ENCODE measurements at regions not wholly inside any gene's neighbourhood (a gene's known extent, or its start where the extent isn't known, plus 50 kb on each side); places are given as distances from the start of the nearest gene placed in this dataset.

- DNase-seq (ENCODE audit: low read depth in 2 of 2), result no peak
Measured at GRCh38 chr16:66146798-66147197, 219.7 kb upstream of the CDH5 start.

DNA sequence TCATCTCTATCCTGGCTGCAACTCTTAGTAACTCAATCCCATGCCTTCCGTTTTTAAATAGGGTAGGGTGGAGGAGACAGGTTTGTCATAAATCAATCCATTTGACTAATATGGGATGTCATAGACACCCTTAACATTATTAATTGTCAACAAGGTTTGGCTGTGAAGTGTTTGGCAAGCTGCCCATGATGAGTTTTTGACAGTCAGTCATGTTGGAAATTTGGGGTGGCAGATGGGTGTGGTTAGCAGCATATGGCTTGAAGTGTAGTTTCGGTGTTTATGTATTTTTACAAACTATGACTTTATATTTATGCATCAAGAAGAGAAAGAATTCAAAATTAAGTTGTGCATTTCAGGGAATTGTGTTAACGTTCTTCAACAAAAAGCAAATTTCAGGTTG lies 221.8 kb upstream of the CDH5 start:
- no peak for DNase-seq (ENCODE audit: low read depth in 2 of 2)

GRCh38 chr16:66143415-66143814 lies 223.1 kb upstream of the CDH5 start:
- DNase-seq (ENCODE audit: low read depth in 2 of 2), result no peak

DNA sequence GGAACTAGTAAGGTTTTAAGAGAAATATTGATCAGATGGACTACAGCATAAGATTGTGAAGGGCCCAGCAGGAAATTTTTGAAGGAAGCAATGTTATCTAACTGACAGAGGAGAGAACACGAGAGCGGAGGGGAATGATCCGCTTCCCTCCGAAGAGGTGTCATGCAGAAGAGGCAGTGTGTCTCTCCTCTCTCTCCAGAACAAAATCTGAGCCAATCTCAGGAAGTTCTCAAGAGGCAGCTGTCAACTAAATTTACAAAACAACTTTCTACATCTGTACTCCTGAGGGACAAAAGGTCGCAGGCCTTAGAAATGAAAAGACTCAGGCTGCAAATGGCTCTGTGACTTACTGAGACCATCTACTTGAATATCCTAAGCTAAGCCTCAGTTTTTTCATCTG lies 224.6 kb upstream of the CDH5 start:
- DNase-seq (ENCODE audit: low read depth in 2 of 2), result no peak

- no peak for DNase-seq (ENCODE audit: low read depth in 2 of 2)
Measured at GRCh38 chr16:66137853-66138252, 228.6 kb upstream of the CDH5 start.

GRCh38 chr16:66136841-66137240 lies 229.7 kb upstream of the CDH5 start:
- no peak for DNase-seq (ENCODE audit: low read depth in 2 of 2)

DNA sequence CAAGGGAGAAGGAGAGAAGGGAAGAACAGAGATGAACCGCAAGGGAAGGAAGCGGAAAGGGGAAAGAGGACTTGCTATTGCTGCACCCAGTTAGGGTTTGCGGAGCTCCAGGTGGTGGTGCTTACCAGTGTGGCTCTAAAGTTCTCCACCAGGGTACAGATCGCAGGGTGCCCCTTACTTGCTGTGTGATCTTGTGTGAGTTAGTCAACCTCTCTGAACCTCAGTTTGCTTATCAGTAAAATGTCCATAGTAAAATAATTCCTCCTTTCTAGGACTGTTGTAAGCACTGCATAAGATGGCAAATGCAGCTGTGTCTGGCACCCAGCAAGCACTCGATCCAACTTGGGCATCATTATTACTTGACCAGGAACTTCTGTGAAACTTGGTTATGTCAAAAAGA lies 230.7 kb upstream of the CDH5 start:
- DNase-seq (ENCODE audit: low read depth in 2 of 2), result no peak

DNA sequence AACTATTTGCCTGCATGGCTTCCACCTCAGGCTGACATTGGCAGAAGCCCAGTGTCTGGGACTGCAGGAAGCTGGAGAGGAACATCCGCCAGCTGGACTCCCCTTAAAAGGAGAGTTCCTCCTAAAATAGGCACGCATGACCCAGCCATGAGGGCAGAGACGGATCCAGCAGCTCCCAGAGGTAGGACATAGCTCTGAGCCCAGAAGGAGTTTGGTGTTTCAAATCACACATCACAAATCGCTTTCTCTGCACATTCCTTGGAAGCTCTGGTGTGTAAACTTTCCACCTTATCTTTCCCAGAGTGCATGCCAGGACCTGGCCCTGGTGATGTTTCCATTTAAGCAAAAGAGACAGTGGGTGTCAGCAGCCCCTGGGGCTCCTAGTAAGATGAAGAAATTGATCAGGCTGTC lies 231.1 kb upstream of the CDH5 start:
- DNase-seq (ENCODE audit: low read depth in 2 of 2), result no peak

GRCh38 chr16:66134875-66135274 lies 231.6 kb upstream of the CDH5 start:
- no peak for DNase-seq (ENCODE audit: low read depth in 2 of 2)

- no peak for DNase-seq (ENCODE audit: low read depth in 2 of 2)
Measured at GRCh38 chr16:66133643-66134338, 232.7 kb upstream of the CDH5 start.

- no peak for DNase-seq (ENCODE audit: low read depth in 2 of 2)
Measured at GRCh38 chr16:66131895-66132294, 234.6 kb upstream of the CDH5 start.

DNA sequence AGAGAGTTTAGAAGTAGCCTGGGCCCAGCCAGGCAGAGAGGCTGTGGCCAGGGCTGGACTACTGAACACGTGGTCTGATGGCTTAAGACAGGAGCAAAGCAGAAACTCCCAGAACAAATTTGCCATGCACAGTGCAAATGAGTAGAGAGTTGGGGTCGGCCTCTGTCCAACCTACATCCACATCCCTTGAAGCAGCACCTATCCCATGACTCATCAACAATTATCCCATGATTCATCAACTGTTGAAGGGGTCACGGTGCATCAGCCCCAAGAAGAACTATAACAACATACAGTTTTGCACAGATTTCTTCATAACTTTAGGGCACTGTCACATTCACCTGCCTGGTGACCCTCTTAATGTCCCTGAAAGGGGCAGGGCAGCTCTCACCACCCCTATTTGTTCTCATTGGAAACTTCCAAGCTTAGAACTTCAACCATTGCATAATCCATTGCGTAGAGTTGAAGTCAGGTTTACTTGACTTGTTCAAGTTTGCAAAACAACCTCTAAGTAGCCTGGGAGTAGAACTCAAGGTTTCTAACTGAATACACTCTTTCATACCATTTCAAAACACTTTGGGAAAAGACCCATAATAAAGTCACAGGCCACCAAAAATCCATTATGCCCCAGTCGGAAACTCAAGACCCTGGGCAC lies 235.2 kb upstream of the CDH5 start:
- no peak for DNase-seq (ENCODE audit: low read depth in 2 of 2)

GRCh38 chr16:66130296-66130905 lies 236.1 kb upstream of the CDH5 start:
- DNase-seq (ENCODE audit: low read depth in 2 of 2), result no peak

GRCh38 chr16:66129196-66129595 lies 237.3 kb upstream of the CDH5 start:
- no peak for DNase-seq (ENCODE audit: low read depth in 2 of 2)

DNA sequence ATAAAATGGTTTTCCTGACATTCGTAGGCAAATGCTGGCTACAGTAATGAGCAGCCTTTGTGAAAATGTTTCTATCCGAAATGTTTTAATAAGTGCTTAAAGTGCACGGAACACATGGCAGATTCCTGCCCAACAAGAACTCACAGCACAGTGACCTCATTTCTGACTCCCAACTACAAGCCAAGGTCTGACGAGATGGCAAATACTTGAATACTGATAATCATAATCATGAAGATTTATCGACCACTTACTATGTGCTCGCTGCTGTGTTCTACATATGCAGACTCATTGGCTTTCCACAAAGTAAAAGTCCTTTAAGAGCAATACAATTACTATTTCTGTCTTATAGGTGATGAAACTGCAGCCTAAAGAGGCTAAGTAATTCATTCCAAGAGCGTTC lies 238.1 kb upstream of the CDH5 start:
- DNase-seq (ENCODE audit: low read depth in 2 of 2), result no peak

DNA sequence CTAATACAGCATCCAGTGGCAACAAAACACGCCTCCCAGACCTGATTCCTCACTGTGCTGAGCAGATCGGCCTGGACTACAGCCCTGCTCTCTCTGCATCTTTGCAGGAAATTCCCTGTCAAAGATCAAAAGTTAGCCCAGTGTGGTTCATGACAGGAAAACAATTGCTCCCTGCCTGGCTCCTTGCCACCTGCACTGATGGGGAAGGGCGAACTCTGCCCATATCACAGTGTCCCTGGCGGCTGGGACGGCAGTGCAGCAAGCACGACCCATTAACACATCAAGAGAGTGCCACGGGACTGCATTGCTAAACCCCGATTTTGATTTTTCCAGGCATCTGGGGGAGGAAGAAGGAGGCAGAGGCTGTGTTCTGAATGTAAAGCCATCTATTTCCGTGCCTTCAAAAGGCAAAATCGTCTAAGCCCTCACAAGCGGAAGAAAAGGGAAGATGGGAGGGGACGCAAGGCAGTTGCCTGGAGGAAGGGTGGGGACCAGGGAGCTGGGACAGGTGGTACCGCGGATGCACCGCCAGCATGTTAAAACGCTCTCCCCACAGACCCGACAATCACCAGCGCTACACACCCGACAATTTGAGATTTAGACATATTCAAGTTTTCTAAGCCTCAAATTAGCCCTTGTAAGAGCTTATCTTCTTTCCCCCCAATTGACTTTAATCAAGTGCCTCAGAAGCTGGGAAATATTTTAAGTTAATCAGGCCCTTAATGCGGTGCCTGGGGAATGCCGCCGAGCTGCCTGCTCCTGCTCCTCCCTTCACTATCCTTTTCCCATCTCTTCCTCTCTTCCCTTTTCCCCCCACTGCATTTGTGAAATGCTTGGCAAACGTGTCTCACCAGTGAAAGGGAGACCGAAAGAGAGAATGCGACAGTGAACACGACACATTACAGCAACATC lies 238.8 kb upstream of the CDH5 start:
- DNase-seq (ENCODE audit: low read depth in 2 of 2), result no peak

- DNase-seq (ENCODE audit: low read depth in 2 of 2), result no peak
Measured at GRCh38 chr16:66121466-66121865, 245.0 kb upstream of the CDH5 start.

DNA sequence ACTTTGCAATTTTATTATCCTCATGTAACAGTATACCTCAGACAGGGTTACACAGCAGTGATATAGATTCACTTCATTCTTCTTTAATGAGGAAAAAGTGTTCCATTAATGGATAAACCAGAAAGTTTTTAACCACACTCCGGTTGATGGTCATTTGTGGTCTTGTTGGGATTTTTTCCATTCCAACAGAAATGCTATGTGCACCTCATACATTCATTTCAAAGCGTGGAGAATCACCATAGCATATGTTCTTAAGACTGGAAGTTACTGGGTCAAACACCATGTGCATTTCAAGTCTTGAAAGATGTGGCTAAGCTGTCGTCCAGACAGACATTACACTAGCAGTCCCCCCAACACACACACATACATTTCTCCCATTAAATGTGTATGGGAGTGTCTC lies 245.8 kb upstream of the CDH5 start:
- DNase-seq (ENCODE audit: low read depth in 2 of 2), result no peak

GRCh38 chr16:66116163-66117002 lies 250.1 kb upstream of the CDH5 start:
- no peak for DNase-seq (ENCODE audit: low read depth in 2 of 2)

DNA sequence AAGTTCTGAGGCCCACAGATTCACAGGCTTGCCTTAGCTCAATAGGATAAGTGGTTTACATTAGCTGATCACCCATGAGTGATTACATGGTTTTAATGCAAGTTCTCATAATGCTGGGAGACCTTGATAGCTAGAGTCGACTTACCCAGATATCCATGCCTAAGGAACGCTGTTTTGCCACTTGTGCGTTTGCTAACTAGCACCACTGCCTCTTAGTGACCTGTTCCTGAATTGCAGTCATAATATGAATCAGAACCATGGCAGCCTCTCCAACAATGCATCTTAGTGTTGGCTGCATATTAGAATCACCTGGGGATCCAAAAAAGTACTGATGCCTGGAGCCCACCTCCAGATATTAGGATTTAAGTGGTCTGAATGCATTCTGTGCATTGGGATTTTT lies 251.1 kb upstream of the CDH5 start:
- no peak for DNase-seq (ENCODE audit: low read depth in 2 of 2)

DNA sequence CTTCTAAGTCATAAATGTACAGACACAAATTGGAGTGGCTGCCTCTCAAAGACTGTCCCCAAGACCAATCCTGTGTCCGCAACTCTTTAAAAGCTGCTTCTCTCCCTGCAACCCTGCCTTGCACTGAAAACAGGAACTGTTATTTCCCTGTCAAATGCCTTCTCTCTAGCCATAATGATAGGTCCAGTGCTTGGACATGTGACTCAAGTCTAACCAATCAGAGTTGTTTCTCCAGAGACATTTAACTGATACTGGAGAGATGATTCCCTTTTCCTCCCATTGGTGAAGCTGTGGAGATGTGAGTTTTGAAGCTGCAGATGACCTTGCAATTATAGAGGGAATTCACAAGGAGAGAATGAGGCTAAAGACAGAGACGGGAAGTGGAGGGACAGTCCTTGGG lies 253.3 kb upstream of the CDH5 start:
- no peak for DNase-seq (ENCODE audit: low read depth in 2 of 2)

Measured in stimulated activated CD8-positive, alpha-beta memory T cell treated with anti-CD3 and anti-CD28 coated beads, Interleukin-15, amount 100 ng/mL, for 4 hours (primary cell).